HEK293 (cell line): ENCODE measurements at regions not wholly inside any gene's neighbourhood (a gene's known extent, or its start where the extent isn't known, plus 50 kb on each side); places are given as distances from the start of the nearest gene placed in this dataset.
A peak's percentile ranks its signal among the peaks of the same experiment; 100 is the strongest.

Experiments used
- CTCF ChIA-PET: fragments of 350-600 bp; formaldehyde crosslinking; extraction: SDS; loops from one replicate; lab custom pipeline; 2021; ENCODE audit warnings: antibody characterized with exemption; lab: Yijun Ruan, JAX
- POLR2A ChIA-PET: fragments of 300-600 bp; formaldehyde crosslinking; extraction: SDS; loops from one replicate; lab custom pipeline; 2020; ENCODE audit warnings: antibody characterized with exemption, inconsistent platforms; lab: Yijun Ruan, JAX
- H3K27ac ChIP-seq: fragments of 200-500 bp; sonication (Bioruptor generic); 2 replicates; pipeline ENCODE4 v1.5.1; 2014; ENCODE audit warnings: low read depth, low read length, control low read depth, inconsistent platforms; ENCODE audit errors: extremely low read depth
- H3K36me3 ChIP-seq, 2 experiments: fragments of 200-500 bp in 1 of 2; sonication (Bioruptor generic) in 1 of 2; 1 replicate in 1 of 2; 2 replicates in 1 of 2; pipeline ENCODE4 v1.5.1; 2014 to 2017; ENCODE audit warnings: inconsistent platforms in 2 of 2, low read length in 2 of 2; ENCODE audit not compliant: control insufficient read depth in 2 of 2, insufficient read depth in 1 of 2
- H3K4me1 ChIP-seq: fragments of 200-500 bp; sonication (Bioruptor generic); 2 replicates; pipeline ENCODE4 v1.5.1; 2014; ENCODE audit warnings: mild to moderate bottlenecking, low read length, inconsistent platforms; ENCODE audit not compliant: control insufficient read depth, insufficient read depth
- H3K4me3 ChIP-seq: 2 replicates; pipeline ENCODE4 v1.5.1; 2011; ENCODE audit warnings: low read depth, mild to moderate bottlenecking, control low read depth, low read length, moderate library complexity
- H3K9me3 ChIP-seq: fragments of 200-500 bp; sonication (Bioruptor generic); 2 replicates; pipeline ENCODE4 v1.5.1; 2014; ENCODE audit warnings: low read depth, low read length, inconsistent platforms; ENCODE audit not compliant: control insufficient read depth, insufficient read depth
- BCL11A ChIP-seq: fragments of 450-650 bp; formaldehyde crosslinking; IDR thresholded peaks from 2 replicates; pipeline ENCODE4 v1.5.1; 2016; ENCODE audit warnings: low read depth, missing biosample characterization, missing genetic modification characterization
- GFI1B ChIP-seq: fragments of 450-650 bp; formaldehyde crosslinking; IDR thresholded peaks from 2 replicates; pipeline ENCODE4 v1.5.1; 2016; ENCODE audit warnings: missing biosample characterization, missing genetic modification characterization
- HOXA7 ChIP-seq: sonication (generic); formaldehyde crosslinking; IDR thresholded peaks from 2 replicates; pipeline ENCODE4 v1.8.1; 2022; ENCODE audit warnings: missing genetic modification reagents, borderline replicate concordance
- KLF10 ChIP-seq: fragments of 450-650 bp; IDR thresholded peaks from 2 replicates; pipeline ENCODE4 v1.5.1; 2018; ENCODE audit warnings: missing biosample characterization, mild to moderate bottlenecking, missing genetic modification characterization
- KLF8 ChIP-seq: fragments of 450-650 bp; formaldehyde crosslinking; IDR thresholded peaks from 2 replicates; pipeline ENCODE4 v1.5.1; 2016; ENCODE audit warnings: missing biosample characterization, missing genetic modification characterization
- TRIM28 ChIP-seq: IDR thresholded peaks from 2 replicates; pipeline ENCODE4 v1.6.1; 2011; ENCODE audit warnings: low read length, control low read depth, borderline replicate concordance
- ZFP69B ChIP-seq: fragments of 450-650 bp; formaldehyde crosslinking; IDR thresholded peaks from 2 replicates; pipeline ENCODE4 v1.5.1; 2016; ENCODE audit warnings: missing biosample characterization, missing genetic modification characterization
- ZNF16 ChIP-seq: fragments of 450-650 bp; formaldehyde crosslinking; IDR thresholded peaks from 2 replicates; pipeline ENCODE4 v1.5.1; 2016; ENCODE audit warnings: low read depth, missing biosample characterization, missing genetic modification characterization
- ZNF175 ChIP-seq: fragments of 450-650 bp; formaldehyde crosslinking; IDR thresholded peaks from 2 replicates; pipeline ENCODE4 v1.5.1; 2016; ENCODE audit warnings: missing biosample characterization, missing genetic modification characterization
- ZNF211 ChIP-seq: fragments of 450-650 bp; formaldehyde crosslinking; IDR thresholded peaks from 2 replicates; pipeline ENCODE4 v1.5.1; 2016; ENCODE audit warnings: low read depth, missing biosample characterization, missing genetic modification characterization
- ZNF248 ChIP-seq: fragments of 450-650 bp; formaldehyde crosslinking; IDR thresholded peaks from 2 replicates; pipeline ENCODE4 v1.5.1; 2017; ENCODE audit warnings: missing biosample characterization, missing genetic modification characterization
- ZNF488 ChIP-seq: fragments of 450-650 bp; formaldehyde crosslinking; IDR thresholded peaks from 2 replicates; pipeline ENCODE4 v1.5.1; 2016; ENCODE audit warnings: missing biosample characterization, missing genetic modification characterization
- ZNF510 ChIP-seq: fragments of 450-650 bp; formaldehyde crosslinking; IDR thresholded peaks from 2 replicates; pipeline ENCODE4 v1.5.1; 2018; ENCODE audit warnings: mild to moderate bottlenecking, missing genetic modification characterization, missing biosample characterization; ENCODE audit not compliant: insufficient replicate concordance
- ZNF544 ChIP-seq: fragments of 450-650 bp; formaldehyde crosslinking; IDR thresholded peaks from 2 replicates; pipeline ENCODE4 v1.5.0; 2017; ENCODE audit warnings: missing biosample characterization, missing genetic modification characterization
- ZNF548 ChIP-seq: fragments of 450-650 bp; formaldehyde crosslinking; IDR thresholded peaks from 2 replicates; pipeline ENCODE4 v1.5.1; 2016; ENCODE audit warnings: missing biosample characterization, missing genetic modification characterization
- ZNF560 ChIP-seq: fragments of 450-650 bp; formaldehyde crosslinking; IDR thresholded peaks from 2 replicates; pipeline ENCODE4 v1.5.1; 2017; ENCODE audit warnings: missing biosample characterization, missing genetic modification characterization, borderline replicate concordance
- ZNF624 ChIP-seq: fragments of 450-650 bp; formaldehyde crosslinking; IDR thresholded peaks from 2 replicates; pipeline ENCODE4 v1.5.1; 2017; ENCODE audit warnings: missing biosample characterization, missing genetic modification characterization
- ZNF626 ChIP-seq: fragments of 450-650 bp; sonication (Bioruptor Pico); formaldehyde crosslinking; IDR thresholded peaks from 2 replicates; pipeline ENCODE4 v1.5.1; 2018; ENCODE audit warnings: missing biosample characterization, missing genetic modification characterization, inconsistent platforms
- ZNF768 ChIP-seq: fragments of 450-650 bp; formaldehyde crosslinking; IDR thresholded peaks from 2 replicates; pipeline ENCODE4 v1.5.1; 2018; ENCODE audit warnings: missing biosample characterization, mild to moderate bottlenecking, missing genetic modification characterization
- ZNF776 ChIP-seq: fragments of 450-650 bp; formaldehyde crosslinking; IDR thresholded peaks from 2 replicates; pipeline ENCODE4 v1.5.0; 2017; ENCODE audit warnings: missing biosample characterization, missing genetic modification characterization, borderline replicate concordance
- ZNF791 ChIP-seq: fragments of 450-650 bp; formaldehyde crosslinking; IDR thresholded peaks from 2 replicates; pipeline ENCODE4 v1.5.1; 2016; ENCODE audit warnings: missing biosample characterization, missing genetic modification characterization
- TF ChIP-seq, protein P1 (sequence below): fragments of 450-650 bp; formaldehyde crosslinking; IDR thresholded peaks from 2 replicates; pipeline ENCODE4 v1.5.1; 2017; ENCODE audit warnings: missing biosample characterization, missing genetic modification characterization
- TF ChIP-seq, protein P2 (sequence below): fragments of 450-650 bp; formaldehyde crosslinking; IDR thresholded peaks from 2 replicates; pipeline ENCODE4 v1.5.0; 2017; ENCODE audit warnings: missing biosample characterization, missing genetic modification characterization, borderline replicate concordance
- TF ChIP-seq, protein P3 (sequence below): fragments of 450-650 bp; formaldehyde crosslinking; conservative IDR thresholded peaks from 2 replicates; pipeline ENCODE4 v1.5.1; 2016; ENCODE audit warnings: low read depth, missing biosample characterization, missing genetic modification characterization
- TF ChIP-seq, protein P4 (sequence below): fragments of 450-650 bp; IDR thresholded peaks from 2 replicates; pipeline ENCODE4 v1.5.1; 2018; ENCODE audit warnings: missing biosample characterization, mild to moderate bottlenecking, missing genetic modification characterization

- H3K4me1 ChIP-seq: no peaks in the 10 kb centered on the region
- H3K9me3 ChIP-seq: no peaks in the 10 kb centered on the region
- no peak overlapping the region for H3K4me3 ChIP-seq
- ChIA-PET POLR2A (interaction anchor here (0.6 to 5.8 kb wide), 5 partner anchors 12 to 649 kb away, joined by 3 to 52 read pairs (median 4); a partner anchor contains a TSS), CTCF (interaction anchor here (0.6 to 4.3 kb wide), 37 partner anchors 8 to 1628 kb away, joined by 3 to 37 read pairs (median 4); a partner anchor contains a TSS)
- H3K36me3 ChIP-seq: no peaks in the 10 kb centered on the region
- H3K27ac ChIP-seq: no peak overlapping the region
- TF ChIP-seq ZNF16 (tag by site-specific recombination): no peak
- TF ChIP-seq HOXA7 (CRISPR knock-in tag): no peak
- TF ChIP-seq ZNF510 (tag by site-specific recombination): no peak
- no peak for TF ChIP-seq ZNF768
- TF ChIP-seq, protein P1, sequence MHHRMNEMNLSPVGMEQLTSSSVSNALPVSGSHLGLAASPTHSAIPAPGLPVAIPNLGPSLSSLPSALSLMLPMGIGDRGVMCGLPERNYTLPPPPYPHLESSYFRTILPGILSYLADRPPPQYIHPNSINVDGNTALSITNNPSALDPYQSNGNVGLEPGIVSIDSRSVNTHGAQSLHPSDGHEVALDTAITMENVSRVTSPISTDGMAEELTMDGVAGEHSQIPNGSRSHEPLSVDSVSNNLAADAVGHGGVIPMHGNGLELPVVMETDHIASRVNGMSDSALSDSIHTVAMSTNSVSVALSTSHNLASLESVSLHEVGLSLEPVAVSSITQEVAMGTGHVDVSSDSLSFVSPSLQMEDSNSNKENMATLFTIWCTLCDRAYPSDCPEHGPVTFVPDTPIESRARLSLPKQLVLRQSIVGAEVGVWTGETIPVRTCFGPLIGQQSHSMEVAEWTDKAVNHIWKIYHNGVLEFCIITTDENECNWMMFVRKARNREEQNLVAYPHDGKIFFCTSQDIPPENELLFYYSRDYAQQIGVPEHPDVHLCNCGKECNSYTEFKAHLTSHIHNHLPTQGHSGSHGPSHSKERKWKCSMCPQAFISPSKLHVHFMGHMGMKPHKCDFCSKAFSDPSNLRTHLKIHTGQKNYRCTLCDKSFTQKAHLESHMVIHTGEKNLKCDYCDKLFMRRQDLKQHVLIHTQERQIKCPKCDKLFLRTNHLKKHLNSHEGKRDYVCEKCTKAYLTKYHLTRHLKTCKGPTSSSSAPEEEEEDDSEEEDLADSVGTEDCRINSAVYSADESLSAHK: no peak
- TF ChIP-seq ZNF248 (tag by site-specific recombination): no peak
- no peak for TF ChIP-seq ZNF175 (tag by site-specific recombination)
- TF ChIP-seq, protein P2, sequence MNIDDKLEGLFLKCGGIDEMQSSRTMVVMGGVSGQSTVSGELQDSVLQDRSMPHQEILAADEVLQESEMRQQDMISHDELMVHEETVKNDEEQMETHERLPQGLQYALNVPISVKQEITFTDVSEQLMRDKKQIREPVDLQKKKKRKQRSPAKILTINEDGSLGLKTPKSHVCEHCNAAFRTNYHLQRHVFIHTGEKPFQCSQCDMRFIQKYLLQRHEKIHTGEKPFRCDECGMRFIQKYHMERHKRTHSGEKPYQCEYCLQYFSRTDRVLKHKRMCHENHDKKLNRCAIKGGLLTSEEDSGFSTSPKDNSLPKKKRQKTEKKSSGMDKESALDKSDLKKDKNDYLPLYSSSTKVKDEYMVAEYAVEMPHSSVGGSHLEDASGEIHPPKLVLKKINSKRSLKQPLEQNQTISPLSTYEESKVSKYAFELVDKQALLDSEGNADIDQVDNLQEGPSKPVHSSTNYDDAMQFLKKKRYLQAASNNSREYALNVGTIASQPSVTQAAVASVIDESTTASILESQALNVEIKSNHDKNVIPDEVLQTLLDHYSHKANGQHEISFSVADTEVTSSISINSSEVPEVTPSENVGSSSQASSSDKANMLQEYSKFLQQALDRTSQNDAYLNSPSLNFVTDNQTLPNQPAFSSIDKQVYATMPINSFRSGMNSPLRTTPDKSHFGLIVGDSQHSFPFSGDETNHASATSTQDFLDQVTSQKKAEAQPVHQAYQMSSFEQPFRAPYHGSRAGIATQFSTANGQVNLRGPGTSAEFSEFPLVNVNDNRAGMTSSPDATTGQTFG: no peak
- TF ChIP-seq ZNF776: no peak
- no peak for TF ChIP-seq ZNF560 (tag by site-specific recombination)
- 0 out of 2 replicates have a peak, but pooled peaks have one; percentile 36 for TF ChIP-seq KLF10 (tag by site-specific recombination)
- TF ChIP-seq, protein P3, sequence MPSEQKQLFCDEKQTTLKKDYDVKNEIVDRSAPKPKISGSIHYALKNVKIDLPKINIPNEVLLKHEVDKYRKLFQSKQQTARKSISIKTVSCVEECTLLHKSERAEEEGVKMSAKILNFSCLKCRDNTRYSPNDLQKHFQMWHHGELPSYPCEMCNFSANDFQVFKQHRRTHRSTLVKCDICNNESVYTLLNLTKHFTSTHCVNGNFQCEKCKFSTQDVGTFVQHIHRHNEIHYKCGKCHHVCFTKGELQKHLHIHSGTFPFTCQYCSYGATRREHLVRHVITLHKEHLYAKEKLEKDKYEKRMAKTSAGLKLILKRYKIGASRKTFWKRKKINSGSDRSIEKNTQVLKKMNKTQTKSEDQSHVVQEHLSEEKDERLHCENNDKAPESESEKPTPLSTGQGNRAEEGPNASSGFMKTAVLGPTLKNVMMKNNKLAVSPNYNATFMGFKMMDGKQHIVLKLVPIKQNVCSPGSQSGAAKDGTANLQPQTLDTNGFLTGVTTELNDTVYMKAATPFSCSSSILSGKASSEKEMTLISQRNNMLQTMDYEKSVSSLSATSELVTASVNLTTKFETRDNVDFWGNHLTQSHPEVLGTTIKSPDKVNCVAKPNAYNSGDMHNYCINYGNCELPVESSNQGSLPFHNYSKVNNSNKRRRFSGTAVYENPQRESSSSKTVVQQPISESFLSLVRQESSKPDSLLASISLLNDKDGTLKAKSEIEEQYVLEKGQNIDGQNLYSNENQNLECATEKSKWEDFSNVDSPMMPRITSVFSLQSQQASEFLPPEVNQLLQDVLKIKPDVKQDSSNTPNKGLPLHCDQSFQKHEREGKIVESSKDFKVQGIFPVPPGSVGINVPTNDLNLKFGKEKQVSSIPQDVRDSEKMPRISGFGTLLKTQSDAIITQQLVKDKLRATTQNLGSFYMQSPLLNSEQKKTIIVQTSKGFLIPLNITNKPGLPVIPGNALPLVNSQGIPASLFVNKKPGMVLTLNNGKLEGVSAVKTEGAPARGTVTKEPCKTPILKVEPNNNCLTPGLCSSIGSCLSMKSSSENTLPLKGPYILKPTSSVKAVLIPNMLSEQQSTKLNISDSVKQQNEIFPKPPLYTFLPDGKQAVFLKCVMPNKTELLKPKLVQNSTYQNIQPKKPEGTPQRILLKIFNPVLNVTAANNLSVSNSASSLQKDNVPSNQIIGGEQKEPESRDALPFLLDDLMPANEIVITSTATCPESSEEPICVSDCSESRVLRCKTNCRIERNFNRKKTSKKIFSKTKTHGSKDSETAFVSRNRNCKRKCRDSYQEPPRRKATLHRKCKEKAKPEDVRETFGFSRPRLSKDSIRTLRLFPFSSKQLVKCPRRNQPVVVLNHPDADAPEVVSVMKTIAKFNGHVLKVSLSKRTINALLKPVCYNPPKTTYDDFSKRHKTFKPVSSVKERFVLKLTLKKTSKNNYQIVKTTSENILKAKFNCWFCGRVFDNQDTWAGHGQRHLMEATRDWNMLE: 0 out of 2 replicates have a peak, but pooled peaks have one; percentile 10
- TF ChIP-seq KLF8 (tag by site-specific recombination): peak; percentile 66
- TF ChIP-seq ZNF624: 0 out of 2 replicates have a peak, but pooled peaks have one; percentile 31
- 0 out of 2 replicates have a peak, but pooled peaks have one; percentile 29 for TF ChIP-seq GFI1B
- TF ChIP-seq BCL11A (tag by site-specific recombination): no peak
- TF ChIP-seq ZFP69B (tag by site-specific recombination): peak; percentile 75; the same call in 1 of the 2 replicates
- TF ChIP-seq ZNF626 (tag by site-specific recombination): no peak
- no peak for TF ChIP-seq ZNF544 (tag by site-specific recombination)
- no peak; the same call in 1 of the 2 replicates for TF ChIP-seq TRIM28
- TF ChIP-seq ZNF488 (tag by site-specific recombination): no peak
- TF ChIP-seq, protein P4, sequence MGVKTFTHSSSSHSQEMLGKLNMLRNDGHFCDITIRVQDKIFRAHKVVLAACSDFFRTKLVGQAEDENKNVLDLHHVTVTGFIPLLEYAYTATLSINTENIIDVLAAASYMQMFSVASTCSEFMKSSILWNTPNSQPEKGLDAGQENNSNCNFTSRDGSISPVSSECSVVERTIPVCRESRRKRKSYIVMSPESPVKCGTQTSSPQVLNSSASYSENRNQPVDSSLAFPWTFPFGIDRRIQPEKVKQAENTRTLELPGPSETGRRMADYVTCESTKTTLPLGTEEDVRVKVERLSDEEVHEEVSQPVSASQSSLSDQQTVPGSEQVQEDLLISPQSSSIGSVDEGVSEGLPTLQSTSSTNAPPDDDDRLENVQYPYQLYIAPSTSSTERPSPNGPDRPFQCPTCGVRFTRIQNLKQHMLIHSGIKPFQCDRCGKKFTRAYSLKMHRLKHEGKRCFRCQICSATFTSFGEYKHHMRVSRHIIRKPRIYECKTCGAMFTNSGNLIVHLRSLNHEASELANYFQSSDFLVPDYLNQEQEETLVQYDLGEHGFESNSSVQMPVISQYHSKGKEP (tag by site-specific recombination): peak; percentile 67; the same call in 1 of the 2 replicates
- TF ChIP-seq ZNF791 (tag by site-specific recombination): no peak
- TF ChIP-seq ZNF548 (tag by site-specific recombination): no peak
- no peak for TF ChIP-seq ZNF211 (tag by site-specific recombination)
Observed at GRCh38 chr6:27795697-27796494, 116.3 kb downstream of the OR2B2 start.
